Activated CD4-positive, alpha-beta T cell treated with anti-CD3 and anti-CD28 coated beads for 4 hours (primary cell): ENCODE measurements at regions not wholly inside any gene's neighbourhood (a gene's known extent, or its start where the extent isn't known, plus 50 kb on each side); places are given as distances from the start of the nearest gene placed in this dataset.

ENCODE experiments used
- DNase-seq, 2 donors: peaks; one replicate each; pipeline ENCODE4 v3.0.0-alpha.2; 2020

GRCh38 chr11:32204751-32205150 lies 113.9 kb downstream of the RCN1 start:
- no peak for DNase-seq

DNA sequence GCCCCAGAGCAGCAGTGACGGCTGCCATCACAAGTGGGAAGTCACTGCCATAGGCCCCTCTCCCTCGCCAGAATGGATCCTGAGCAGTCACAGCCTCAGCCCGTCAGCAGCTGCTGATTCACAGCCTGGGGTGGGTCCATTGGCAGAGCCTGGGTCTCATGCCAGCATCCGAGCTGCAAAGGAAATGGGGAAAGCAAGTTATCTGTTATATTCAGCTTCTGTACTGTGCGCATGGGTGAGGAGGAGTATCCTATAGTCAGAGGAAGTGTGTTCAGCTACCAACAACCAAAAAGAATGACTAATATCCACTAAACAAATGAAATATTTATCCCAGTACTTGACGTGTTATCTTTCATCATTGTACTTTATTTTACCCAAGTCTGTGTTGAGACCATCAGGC lies 119.7 kb downstream of the RCN1 start:
- no peak for DNase-seq

DNA sequence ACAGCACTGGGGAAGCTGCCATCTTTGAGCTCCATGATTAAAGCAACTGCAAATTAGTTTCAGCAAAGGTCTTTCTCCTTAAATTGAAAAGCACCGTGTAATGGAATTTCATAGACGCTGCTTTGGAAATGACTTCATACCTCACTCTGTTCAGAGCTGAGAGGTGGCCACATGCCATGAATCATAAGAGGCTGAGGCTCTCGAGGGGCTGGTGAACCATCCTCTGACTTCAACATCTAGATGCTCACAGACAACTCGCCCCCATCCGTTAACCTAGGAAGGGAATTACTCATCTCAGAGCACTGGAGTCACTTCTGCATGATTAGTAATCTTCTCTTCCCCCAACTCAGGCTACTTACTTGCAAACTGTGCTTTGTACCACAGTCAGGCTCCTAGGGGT lies 122.3 kb downstream of the RCN1 start:
- DNase-seq, result no peak

- DNase-seq, result no peak
Observed at GRCh38 chr11:32215157-32215556, 124.3 kb downstream of the RCN1 start.

GRCh38 chr11:32216749-32217148 lies 125.9 kb downstream of the RCN1 start:
- no peak for DNase-seq

- no peak for DNase-seq
Observed at GRCh38 chr11:32219320-32219719, 128.4 kb downstream of the RCN1 start.

- DNase-seq, result no peak
Observed at GRCh38 chr11:32221476-32222032, 130.7 kb downstream of the RCN1 start.

GRCh38 chr11:32224580-32224979 lies 133.7 kb downstream of the RCN1 start:
- DNase-seq, result no peak

DNA sequence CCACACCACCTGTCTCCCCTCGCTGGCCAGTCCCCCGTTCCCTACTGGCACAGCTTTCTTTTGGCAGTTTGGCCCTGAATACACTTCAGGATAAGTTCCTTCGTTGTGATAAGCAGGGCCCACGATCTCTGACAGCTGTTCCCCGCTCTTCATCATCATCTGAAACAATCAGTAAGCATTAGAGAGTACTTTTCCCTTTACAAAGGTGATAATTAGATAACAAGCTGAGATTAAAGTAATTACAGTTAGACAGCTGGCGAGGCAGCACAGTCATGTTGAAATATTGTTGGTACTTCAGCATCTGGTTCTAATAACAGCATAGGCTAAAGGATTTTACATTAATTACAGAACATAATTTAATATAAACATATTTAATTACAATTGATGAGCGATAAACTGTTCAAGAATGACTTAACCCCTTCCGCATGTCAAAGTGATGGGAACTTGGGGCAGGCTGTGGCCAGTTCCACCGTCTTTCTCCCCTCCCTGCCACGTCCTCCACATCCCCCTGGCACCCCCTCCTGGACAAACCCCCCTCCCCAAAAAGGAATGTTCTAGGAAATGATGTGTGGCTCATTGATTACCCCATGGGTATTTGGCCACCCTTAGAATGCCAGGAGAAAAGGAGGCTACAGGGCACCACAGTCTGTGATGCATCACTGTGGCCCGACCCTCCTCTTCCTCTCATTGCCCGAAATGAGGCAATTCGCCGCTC lies 134.9 kb downstream of the RCN1 start:
- no peak for DNase-seq

DNA sequence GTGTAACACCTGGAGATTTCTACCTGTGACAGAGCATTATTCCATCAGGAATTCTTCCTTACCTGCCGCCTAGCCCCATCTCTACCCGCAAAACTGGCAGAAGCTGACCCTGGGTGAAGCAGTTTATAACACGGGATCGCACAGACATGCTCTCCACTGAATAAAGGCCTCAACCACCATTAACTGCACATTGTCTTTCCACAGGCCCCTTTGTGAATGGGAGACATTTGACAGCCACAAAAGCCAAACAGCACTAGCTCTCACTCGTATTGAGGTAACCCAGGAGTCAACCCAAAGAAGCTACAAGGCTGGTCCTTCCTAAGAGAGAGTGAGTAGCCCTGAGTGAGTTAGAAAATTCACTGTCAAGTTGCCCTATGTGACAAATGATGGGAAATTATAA lies 135.6 kb downstream of the RCN1 start:
- DNase-seq, result no peak

- no peak for DNase-seq
Observed at GRCh38 chr11:32229576-32230240, 138.8 kb downstream of the RCN1 start.

DNA sequence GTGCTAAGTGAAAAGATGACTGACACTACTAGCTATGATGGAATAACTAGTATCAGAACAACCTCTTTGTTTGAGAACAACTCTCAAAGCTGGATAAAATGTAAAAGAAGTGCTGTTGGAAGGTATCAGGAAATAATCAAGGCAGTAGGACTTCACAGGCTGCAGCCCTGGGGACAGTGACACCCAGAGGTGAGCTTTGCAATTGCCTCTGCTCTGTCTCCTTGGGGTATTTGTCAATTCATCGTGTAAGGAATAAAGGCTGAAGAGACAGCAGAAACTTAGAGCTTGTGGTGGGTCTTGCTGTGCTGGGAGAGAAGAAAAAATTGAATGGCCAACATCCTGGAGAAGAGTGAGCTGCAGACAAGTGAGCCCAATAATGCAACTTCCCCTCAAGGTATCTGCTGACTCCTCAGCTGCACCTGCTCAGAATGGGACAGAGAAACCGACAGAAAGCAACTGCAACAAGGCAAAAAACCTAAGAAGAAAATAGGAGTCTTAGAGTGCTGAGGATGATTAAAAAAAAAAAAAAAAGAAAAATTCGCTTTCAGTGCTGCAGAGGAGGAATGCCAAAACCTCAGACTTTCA lies 141.1 kb downstream of the RCN1 start:
- DNase-seq, result no peak

GRCh38 chr11:32232516-32232915 lies 141.6 kb downstream of the RCN1 start:
- no peak for DNase-seq

DNA sequence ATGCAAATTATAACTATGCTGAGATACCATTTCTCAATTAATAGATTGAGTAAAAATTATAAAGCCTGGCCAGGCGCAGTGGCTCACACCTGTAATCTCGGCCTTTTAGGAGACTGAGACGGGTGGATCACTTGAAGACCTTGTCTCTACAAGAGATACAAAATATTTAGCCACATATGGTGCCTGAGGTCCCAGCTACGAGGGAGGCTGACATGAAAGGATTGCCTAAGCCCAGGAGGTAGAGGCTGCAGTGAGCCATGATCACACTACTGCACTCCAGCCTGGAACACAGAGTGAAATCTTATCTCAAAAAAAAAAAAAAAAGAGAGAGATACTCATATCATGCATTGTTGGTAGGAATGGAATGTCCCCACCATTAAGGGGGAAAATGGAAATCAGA lies 142.4 kb downstream of the RCN1 start:
- no peak for DNase-seq

- DNase-seq, result no peak
Observed at GRCh38 chr11:32233928-32234327, 143.1 kb downstream of the RCN1 start.

DNA sequence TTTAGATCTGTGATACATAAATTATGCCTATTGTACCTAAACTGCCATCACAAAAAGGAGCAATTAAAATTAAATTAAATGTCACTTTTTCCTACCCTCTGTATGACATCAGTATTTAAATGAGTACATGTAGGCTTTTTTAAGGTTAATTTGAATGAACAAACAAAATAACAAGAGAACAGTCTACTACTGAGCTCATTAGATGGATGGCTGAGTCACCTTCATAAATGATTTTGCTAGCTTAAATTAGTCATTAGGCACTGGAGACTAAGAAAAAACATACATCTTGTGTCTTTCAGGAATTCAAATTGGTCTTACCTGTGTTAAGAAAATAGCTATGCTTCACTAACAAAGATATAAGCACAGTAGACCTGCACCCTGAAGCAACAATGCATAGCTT lies 153.6 kb downstream of the RCN1 start:
- no peak for DNase-seq

DNA sequence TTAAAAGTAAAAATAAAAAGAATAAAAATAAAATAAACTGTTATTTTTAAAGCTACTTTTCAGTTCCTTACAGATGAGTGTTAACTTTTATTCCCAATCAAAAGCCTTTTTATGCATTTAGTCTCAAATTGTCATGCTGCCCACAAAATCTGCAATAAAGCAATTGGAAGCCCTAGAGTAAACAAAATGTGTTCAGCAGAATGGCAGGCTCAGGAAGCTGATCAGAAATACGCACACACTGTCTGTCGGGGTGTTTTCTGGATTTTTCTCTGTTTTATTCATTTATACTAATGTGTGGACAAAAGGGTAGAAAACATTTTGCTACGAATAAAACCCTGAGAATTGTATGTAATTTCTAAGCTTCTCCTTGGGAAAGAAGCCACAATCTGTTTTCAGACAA lies 162.8 kb downstream of the RCN1 start:
- no peak for DNase-seq

DNA sequence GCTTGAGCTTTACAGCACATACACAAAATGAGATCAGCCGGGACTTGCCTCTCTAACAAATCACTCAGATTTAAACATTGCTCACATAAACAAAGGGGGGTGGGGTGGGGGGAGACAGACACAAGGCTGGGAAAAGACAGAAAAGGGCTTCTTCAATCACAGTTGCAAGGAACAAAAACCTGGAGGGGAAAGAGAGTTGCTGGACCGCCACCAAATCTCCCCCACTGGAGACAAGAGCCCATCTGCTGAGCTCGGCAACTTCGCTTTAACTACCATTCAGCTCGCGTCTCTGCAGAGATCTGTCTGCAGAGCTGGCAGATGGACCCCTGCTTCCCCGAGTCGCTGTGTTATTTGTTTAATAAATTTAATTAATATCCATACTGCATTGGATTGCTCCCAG lies 165.0 kb downstream of the RCN1 start:
- DNase-seq, result no peak

- no peak for DNase-seq
Observed at GRCh38 chr11:32256466-32256865, 165.6 kb downstream of the RCN1 start.

DNA sequence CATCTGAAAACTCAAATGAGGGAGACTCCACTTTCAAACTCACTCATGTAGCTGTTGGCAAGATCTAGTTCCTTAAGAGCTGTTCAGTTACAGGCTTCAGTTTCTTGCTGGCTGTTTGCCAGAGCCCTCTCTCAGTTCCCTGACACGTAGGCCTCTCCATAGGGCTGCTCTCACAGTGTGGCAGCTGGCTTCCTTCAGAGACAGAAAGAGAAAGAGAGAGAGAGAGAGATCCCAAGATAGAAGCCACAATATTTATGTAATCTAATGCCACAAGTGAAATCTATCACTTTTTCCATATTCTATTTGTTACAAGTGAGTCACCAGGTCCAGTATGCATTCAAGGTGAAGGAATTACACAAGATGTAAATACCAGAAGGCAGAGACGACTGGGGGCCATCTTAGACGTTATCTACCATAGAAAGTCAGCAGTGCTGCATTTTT lies 168.8 kb downstream of the RCN1 start:
- DNase-seq, result no peak

- no peak for DNase-seq
Observed at GRCh38 chr11:32262367-32262766, 171.5 kb downstream of the RCN1 start.

DNA sequence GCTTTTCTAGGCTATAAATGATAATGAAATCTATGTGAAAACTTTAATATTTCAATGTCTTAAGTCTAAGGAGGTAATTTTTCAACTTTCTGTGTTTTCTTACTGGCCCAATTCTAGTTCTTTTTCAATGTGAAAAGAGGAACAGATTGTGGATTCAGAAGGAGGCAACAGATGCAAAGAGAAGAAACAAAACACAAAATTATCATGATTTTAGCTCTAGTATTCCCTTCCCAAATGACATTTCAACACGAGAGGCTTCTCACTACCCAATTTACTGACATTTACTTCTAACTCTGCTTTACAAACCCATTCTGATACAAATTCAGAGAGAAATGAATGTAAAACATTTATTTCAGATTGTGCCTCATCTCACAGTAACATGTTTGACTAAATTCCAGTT lies 169.4 kb downstream of the WT1 start:
- DNase-seq, result no peak

DNA sequence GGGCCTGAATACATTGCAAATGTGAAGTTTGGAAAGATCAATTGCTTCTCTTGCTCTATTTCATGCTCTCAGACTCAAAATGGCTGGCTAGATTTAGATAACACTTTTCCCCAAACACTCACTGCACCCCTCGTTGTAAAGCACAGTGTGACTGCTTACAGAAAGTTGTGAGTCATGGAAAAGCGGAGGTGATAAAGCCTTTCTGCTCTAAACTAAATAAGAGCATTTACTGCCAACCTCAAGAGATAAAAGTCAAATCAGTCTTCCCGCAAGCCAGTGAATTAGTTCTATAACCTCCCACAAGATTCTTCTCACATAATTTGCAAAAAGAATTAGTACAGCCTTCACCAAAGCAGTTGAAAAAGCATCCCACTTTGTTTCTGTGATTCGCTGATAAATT lies 168.7 kb downstream of the WT1 start:
- DNase-seq, result no peak

DNA sequence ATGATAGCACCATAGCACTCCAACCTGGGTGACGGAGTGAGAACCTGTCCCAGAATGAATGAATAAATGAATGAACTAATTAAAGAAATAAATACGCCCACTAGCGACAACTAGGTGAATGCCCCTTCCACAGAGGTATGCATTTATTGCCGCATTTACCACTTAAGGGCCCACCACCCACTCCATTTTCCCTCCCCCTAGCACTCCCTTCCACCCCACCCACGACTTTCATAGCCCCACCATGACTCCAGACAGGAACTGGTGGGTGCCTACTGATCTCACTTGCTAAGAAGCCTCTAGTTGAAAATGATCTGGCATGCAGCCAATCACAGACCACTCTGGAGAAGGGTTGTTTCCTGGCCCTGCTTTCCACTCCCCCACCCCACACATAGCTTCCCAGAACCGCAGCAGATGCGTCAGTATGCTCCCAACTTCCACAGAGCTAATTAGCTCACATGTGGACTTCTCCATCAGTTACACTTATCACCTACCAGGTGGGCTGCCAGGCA lies 167.6 kb downstream of the WT1 start:
- no peak for DNase-seq
